GM18858 (cell line): ENCODE measurements at regions not wholly inside any gene's neighbourhood (a gene's known extent, or its start where the extent isn't known, plus 50 kb on each side); places are given as distances from the start of the nearest gene placed in this dataset.
A peak's percentile ranks its signal among the peaks of the same experiment; 100 is the strongest.

Experiments
- ATAC-seq: cut with Tn5 transposase; IDR thresholded peaks from one replicate; pipeline ENCODE4 v1.9.1; 2021; ENCODE audit not compliant: unreplicated experiment

DNA sequence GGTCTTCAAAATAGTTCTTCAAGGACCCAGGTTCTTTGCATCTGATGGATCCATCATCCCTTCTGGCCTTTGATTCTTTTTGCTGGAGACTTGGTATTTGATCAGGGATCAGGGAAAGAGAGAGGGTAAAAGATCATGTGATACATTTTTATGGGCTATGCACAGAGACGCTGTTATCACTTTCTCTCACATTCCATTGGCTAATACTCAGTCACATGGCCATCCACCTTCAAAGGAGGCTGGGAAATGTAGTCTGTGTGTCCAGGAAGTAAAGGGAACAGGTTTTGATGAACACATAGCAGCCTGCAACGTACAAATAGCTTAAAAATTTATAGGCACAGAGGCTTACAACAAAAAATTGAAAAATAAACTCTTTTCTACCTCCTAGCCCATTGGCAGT, 629.6 kb upstream of the FANCL start:
- peak; percentile 52 for ATAC-seq

GRCh38 chr2:58866946-58867345, 625.8 kb upstream of the FANCL start:
- no peak for ATAC-seq

- no peak for ATAC-seq
Measured at GRCh38 chr2:58866527-58866926, 625.4 kb upstream of the FANCL start.

DNA sequence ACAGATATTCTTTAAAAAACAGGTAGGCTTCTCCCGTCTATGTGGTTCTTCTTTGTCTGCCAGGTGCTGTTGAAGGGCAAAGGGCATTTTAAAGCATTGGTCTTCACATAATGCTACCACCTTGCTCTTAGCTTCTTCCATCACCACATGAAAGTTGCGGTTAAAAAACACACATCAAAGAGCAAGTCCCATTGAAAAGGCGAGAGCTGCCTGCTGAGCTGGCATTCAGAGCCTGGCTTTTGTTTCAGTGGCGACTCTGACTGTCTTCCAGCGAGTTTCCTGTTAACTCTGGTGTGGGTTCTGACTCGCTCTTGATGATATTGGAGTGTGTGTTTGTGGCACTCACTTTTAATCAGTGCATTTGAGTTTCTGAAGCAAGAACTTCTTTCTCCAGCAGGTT, 624.9 kb upstream of the FANCL start:
- ATAC-seq: peak; percentile 21

- ATAC-seq: peak; percentile 68
Measured at GRCh38 chr2:58865436-58865835, 624.3 kb upstream of the FANCL start.

DNA sequence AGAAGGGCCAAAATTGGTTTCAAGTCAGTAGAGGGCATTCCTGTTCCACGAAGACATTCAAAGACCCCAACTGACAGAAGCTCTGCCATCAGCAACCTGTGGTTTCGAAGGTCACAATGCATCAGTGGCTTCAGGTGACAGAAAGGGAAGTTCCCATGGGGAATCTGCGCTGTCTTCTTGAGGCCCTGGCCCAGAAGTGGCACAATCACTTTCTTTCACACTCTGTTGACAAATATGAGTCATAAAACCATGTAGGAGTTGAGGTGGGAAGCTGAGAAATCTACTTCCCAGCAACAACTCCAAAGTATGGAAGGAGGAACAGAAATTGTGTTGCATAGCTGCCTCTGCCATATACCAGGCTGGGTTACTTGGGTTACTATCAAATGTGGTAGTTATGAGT, 621.1 kb upstream of the FANCL start:
- peak; percentile 42 for ATAC-seq

DNA sequence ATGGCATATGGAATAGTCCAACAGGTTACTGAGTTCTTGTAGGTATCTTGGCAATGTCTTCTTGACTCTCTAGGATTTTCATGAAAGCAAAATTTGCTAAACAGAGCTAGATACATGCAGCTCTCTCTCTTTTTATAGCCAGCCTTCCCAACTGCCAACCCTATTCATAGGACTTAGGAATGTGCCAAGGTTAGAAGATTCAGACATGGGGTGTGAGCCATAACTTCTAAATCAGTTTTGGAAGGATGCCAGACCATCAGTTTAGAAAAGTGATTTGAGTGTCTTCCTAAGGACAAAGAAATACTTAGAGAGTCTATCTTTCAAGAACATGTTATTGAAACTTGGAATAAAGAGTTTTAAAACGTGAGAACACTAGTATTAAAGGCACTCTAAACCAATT, 619.5 kb upstream of the FANCL start:
- ATAC-seq: no peak

DNA sequence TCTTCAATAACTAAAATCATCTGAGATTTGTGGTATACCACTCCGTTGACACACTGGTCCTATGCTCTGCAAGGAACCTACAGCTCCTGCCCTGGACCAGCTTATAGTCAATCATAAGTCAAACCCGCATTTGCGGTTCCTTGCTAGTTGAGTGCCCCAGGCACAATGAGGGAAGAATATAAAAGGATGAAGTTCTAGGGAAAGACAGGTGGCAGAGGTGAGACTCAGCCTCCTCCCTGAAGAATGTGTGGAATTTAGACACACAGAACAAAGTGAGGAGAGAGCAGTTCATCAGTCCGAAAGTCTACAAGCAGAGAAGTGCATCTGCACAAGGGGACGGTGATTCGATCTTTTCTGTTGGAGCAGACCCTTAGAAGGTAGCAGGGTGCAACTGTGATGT, 615.0 kb upstream of the FANCL start:
- no peak for ATAC-seq

- no peak for ATAC-seq
Measured at GRCh38 chr2:58853420-58853819, 612.3 kb upstream of the FANCL start.

GRCh38 chr2:58852905-58853304, 611.8 kb upstream of the FANCL start:
- no peak for ATAC-seq

GRCh38 chr2:58852243-58852642, 611.1 kb upstream of the FANCL start:
- no peak for ATAC-seq

DNA sequence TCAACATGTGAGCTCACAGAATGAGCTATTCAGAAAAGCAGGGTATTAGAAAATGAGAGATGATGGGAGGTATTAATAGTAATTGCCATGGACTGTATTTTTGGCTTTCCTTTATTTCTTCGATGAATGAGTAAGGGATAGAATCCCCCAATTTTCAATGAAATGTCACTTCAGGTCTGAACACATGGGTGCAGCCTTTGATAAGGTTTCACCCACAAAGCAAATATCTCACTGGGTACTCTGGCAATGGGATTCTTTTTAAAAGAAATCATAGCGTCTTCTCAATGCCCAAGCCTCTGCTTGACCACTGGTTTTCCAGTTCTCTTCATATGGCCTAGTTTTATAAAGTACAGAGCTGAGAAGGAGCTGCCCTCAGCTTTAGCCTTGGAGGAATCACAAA, 610.5 kb upstream of the FANCL start:
- no peak for ATAC-seq

GRCh38 chr2:58845011-58845410, 603.9 kb upstream of the FANCL start:
- no peak for ATAC-seq

GRCh38 chr2:58842501-58843155, 601.5 kb upstream of the FANCL start:
- ATAC-seq: no peak

DNA sequence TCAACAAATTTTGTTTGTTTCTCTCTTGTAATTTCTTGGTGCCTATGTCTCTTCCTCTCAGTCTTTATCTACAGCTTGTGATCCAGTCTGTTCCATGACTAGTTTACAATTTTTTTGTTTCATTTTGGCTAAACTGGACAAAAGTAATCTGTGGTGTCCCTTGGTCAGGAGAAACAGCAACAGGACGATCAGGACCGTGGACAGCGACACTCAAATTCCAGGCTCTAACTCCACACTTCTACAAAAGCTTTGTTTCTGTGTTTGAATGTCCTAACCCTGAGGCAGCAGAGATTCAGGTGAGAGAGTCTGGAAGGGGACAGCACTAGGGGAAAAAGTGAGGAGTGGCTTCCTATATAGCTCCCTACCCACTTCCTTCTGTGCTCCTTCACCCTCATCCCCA, 593.3 kb upstream of the FANCL start:
- ATAC-seq: no peak

DNA sequence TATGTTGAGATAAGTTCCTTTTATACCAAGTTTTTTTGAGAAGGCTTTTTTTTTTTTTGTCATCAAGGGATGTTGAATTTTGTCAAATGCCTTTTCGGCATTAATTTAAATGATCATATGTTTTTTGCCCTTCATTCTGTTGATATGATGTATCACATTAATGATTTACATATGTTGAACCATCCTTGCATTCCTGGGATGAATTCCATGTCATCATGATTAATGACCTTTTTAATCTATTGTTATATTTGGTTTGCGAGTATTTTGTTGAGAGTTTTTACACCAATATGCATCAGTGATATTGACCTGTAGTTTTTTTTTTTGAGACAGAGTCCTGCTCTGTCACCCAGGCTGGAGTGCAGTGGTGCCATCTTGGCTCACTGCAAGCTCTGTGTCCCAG, 585.7 kb upstream of the FANCL start:
- no peak for ATAC-seq

- ATAC-seq: no peak
Measured at GRCh38 chr2:58812771-58813344, 571.7 kb upstream of the FANCL start.

- no peak for ATAC-seq
Measured at GRCh38 chr2:58805126-58805525, 564.0 kb upstream of the FANCL start.

DNA sequence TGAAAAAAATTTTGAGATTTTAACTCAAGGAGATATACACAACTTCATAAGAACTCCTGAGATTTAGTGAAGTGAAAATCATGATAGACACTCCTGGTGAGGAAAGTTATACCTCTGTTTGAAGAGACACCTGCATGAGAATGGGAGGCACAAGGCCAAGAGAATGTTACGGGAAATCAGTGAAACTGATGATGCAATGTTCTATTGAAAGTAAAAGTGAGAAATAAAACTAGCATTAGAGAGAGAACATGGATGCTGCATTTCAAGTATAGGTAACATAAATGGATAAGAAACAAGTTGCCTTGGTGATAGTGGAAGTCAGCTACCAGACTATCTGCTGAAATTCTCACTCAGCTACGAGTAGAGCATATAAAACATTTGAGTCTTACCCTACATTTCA, 562.1 kb upstream of the FANCL start:
- ATAC-seq: no peak

DNA sequence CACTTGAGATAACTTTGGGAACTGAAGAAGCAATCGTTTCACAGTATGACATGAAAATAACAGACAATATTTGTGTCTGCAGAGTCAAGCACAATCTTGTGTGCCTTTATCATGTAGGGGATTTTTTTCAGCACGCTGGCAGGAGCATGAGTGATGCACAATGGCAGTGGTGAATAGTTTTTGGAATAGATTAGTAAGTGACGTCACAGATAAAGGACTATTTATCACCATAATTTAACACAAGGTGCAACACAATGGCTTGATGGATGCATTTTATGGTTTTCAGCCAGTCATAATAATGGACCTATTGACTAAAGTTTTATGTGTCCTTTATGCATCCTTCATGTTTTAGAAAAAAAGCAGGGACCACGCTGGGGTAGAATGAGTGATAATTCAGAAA, 559.8 kb upstream of the FANCL start:
- no peak for ATAC-seq

DNA sequence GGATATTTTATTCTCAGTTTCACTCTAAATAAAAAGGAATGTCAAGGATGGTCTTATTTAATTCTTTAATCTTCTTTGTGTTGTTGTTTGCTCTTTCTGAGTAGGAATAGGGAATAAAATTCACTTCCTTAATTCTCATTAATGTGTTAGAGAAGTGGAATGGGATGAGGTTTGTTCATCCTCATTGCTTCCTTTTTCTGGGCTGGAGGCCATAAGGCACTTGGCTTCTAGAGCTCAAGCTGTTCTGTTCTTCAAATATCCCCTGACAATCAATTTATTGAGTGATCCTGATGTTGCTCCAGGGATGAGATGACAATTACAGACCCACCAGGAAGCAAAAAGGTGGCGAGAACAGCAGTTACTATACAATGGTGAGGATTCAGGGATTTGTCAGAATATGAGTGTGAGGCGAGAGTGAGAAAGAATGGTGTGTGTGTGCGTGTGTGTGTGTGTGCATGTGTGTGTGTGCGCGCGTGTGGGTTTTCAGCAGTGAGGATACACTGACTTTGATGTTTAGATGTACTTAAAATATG, 557.6 kb upstream of the FANCL start:
- ATAC-seq: no peak

GRCh38 chr2:58796239-58796910, 555.2 kb upstream of the FANCL start:
- no peak for ATAC-seq
